GM18858 (cell line): ENCODE measurements at regions not wholly inside any gene's neighbourhood (a gene's known extent, or its start where the extent isn't known, plus 50 kb on each side); places are given as distances from the start of the nearest gene placed in this dataset.
A peak's percentile ranks its signal among the peaks of the same experiment; 100 is the strongest.

Experiments used
- ATAC-seq: cut with Tn5 transposase; IDR thresholded peaks from one replicate; pipeline ENCODE4 v1.9.1; 2021; ENCODE audit not compliant: unreplicated experiment

DNA sequence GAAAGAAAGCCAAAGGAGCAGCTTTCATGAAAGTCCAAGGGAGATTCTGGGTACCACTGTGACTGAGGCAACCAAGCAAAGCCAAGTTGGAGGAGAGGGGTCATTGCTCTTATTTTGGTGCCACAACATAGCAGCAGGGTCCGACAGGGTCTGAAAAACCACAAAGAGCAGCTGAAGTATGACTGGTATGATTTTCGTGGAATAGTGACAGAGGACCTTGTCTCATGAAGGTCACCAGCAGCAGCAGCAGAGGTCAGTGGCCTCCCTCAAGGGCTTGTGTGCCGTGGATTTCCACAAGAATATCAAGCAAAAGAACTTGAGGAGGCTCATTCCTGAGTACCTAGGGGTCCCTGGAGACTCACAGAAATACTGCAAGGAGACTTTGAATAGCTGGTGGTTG is 160.9 kb upstream of the SYT6 start:
- ATAC-seq: no peak

DNA sequence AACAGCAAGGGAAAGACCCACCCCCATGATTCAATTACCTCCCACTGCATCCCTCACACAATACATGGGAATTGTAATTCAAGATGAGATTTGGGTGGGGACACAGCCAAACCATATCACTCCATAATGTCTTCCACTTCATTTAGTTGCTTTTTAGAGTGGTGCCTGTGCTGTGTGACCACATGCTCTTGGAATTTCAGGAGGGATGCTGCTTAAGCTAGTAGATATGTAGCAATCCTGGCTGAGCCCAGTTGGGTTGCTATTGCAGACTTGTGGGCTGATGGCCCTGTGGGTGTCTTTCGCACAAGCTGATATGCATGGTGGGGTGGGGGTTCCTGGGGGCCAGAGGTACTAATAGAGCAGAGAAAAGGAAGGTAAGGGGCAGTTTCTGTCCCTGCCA is 160.4 kb upstream of the SYT6 start:
- no peak for ATAC-seq

DNA sequence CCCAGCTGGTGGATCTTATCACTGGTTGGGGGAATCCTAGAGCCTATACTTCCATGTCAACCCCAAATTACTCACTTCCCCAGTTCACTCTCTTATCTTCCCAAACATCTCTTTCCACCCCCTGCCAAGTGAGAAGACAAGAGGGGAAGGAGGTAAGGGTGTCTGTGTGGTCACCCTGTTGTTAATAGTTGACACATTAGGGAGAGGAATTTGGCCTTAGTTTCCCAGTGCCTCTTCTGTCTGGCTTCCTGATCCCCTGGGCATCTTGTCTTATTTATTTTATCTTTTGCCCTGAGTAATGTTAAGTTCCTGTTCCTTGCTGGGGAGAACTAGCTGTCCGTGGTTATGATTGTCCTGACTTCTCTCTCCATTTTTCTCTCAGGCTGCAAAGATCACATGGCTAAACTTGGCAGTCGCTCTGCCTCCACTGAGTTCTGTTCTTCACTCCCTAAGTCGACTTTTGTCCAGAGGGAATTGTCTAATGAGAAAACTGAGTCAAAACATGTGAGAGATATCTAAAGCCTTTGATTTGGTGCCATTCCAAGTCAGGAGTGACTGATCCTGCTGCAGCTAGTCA is 157.1 kb upstream of the SYT6 start:
- no peak for ATAC-seq

DNA sequence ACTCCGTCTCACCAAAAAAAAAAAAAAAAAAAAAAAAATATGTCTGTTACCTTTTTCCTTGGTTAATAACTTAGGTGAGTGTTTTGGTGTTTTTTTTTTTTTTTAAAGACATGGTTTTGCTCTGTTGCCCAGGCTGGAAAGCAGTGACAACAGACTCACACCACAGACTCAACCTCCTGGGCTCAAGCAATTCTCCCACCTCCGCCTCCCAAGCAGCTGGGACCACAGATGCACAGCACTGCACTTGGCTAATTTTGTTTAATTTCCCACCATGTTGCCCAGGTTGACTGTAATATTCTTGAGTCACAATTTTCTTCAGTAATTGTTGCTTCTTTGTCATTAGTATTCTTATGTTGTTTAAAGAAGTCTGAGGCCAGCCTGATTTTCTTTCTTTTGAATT is 149.2 kb upstream of the SYT6 start:
- ATAC-seq: no peak

DNA sequence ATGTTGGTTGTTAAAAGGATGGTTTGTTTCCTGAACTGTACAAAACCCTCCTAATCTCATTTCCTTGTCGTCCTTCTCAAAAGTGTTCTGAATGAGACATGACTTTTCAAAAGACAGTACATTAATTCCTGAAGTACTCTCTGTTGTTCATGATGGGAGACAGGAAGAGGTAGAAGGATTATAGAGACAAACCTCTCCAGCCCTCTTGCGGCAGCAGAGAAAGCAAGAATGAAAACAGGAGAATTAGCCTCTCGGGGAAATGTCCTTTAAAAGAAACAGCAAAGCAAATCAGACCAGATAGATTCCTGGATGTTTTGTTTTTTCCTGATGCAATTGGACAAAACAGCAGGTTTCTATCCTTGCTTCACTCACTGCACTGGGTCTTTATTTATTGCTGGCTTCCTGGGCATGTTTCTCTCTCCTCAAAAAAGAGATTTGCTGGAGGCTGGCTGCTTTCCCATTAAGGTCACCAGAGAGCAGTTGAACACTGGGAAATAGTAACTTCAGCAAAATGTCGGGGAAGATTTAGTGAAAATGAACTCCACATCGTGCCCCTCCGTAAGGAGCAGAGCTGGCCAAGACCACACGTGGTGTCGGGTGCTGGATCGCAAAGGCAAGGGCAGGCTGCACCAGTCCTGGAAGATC is 145.8 kb upstream of the SYT6 start:
- ATAC-seq: no peak

DNA sequence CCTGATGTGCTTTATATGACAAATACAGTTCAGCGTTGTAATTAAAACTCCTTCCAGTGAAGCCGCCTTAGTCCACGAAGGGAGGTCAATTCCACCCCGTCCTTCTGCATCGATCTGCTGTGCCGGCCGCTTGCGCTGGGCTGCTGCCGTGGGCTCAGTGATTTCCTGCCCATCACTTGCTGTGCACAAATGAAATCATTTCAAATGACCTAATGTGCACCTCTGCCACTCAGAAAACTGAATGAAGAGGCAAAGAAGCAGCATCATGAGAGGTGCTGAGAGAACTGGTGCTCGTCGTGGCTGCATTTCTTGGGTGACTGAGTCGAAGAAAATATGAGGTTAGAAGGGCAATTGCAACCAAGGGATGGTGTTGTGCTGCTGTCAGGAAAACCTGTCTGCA is 144.3 kb upstream of the SYT6 start:
- ATAC-seq: no peak

DNA sequence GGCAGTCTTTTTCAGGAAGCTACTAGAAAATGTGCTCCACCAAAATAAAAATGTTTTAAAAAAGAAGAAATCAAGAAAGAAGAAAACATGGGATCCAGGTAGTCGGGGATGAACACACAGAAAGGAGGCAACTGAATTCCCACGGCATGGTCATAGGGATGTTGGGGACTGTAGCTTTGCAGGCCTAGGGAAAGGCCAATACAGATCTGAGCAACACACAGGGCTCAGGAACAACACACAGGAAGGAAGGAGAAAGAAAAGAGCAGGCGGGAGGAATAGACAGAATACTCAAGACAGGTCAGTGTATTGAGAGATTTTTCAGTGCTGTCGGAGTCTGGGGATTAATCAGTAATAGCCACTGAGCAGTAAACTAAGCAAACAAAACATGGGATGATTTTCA is 142.7 kb upstream of the SYT6 start:
- ATAC-seq: no peak

DNA sequence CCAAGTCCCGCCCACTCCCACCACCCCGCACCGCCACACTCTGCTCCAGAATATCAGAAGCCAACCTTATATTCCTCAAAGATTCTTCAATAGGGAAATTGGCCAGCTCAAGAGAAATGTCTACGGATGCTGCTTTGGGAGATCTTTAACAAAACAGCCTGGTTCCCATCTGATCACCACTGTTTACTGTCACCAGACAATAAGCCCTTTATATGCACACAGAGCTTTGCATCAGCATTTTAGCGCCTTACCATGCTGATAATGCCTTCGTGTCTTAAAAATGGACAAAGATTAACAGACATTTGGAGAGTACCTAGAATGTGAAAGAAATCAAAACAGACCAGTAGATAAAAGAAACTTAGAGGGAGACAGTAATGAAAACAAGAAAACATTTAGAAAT is 141.7 kb upstream of the SYT6 start:
- no peak for ATAC-seq

DNA sequence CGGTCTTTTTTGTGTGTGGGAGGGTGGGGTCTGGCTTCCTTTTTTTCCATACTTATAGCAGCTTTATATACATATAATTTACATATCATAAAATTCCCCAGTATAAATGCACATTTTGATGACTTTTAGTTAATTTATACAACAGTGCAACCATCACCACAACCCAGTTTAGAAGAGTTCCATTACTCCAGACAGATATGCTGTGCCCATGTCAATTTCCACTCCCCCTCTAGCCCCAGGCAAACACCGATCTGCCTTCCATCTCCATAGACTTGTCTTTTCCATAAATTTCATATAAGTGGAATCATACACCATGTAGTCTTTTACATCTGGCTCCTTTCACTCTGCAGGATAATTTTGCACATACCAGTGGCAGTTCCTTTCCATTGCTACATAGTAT is 139.2 kb upstream of the SYT6 start:
- ATAC-seq: no peak

DNA sequence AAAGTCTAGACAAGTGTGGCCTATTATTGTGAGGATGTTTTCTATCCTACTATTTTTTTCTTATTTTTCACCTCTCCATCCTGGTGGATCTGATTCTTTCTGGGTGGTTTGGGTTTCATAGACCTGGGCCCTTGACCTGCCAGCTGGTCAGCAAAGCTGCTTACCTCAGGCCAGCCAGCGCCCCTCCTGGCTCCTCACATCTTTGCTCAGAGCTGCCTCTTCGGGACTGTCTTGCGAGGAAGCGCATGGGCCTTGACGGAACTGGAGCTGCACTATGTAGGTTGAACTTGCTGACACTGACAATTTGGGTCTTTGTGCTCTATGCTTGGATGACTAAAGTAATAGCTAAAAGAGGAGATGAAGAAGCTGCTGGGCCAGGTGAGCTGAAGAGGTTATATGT is 138.5 kb upstream of the SYT6 start:
- no peak for ATAC-seq

DNA sequence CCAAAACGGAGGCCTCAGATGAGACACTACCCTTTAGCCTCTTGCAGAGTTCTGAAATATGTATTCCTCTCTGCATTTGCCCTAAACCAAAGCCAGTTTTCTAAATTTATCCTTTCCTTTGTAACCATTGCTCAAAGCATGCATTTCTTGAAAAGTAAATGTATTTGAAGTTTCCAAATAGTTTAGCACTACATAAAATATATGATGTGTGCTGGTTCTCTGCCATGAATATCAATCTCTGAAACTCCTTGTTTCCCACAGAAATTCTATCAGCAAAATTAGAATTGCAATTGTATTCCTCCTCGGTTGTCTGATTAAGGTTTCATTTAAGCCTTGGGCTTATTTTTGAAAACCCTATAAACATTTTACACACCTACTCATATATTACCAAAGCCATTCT is 137.1 kb upstream of the SYT6 start:
- no peak for ATAC-seq

DNA sequence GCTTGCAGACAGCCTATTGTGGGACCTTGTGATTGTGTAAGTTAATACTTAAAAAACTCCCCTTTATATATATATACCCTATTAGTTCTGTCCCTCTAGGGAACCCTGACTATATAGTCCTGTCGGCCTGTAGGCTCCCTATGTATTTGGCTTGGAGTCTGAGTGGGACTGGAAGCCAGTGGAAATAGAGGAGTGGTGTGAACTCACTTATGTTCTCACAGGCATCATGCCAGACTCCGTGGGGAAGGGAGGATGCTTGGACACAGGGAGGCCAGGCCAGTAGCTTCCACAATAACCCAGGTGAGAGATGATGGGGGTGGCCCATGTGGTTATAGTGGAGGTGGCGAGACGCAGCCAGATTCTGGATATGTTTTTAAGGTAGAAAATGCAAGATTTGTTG is 136.7 kb upstream of the SYT6 start:
- ATAC-seq: no peak

DNA sequence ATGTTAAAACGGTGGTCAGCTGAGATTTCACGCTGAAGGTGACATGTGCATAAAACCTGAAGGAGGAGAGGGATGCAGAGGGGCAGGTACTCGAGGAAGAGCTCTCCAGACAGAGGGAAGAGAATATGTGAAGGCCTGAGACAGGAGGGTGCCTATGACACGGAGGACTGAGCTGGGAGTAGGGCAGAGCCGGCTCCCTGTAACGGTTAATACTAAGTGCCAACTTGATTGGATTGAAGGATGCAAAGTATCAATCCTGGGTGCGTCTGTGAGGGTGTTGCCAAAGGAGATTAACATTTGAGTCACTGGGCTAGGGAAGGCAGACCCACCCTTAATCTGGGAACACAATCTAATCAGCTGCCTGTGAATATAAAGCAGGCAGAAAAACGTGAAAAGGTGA is 136.2 kb upstream of the SYT6 start:
- no peak for ATAC-seq

DNA sequence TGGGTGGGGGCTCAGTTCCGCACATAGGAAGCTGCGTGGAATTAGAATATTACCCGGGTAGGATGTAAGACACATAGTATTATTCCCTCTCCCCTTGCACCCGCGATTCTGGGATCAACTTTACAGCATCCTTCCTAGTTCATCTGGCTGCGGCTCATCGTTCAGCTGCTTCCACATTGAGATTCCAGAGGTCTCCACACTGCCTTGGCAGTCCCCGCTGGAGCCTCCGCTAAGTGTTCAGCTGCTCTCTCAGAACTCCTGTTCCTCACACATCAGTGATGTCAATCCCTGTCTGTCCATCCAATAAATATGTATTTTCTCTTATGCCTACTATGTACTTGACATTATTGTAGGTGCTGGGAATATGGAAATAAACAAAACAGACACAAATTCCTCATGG is 135.6 kb upstream of the SYT6 start:
- ATAC-seq: no peak

DNA sequence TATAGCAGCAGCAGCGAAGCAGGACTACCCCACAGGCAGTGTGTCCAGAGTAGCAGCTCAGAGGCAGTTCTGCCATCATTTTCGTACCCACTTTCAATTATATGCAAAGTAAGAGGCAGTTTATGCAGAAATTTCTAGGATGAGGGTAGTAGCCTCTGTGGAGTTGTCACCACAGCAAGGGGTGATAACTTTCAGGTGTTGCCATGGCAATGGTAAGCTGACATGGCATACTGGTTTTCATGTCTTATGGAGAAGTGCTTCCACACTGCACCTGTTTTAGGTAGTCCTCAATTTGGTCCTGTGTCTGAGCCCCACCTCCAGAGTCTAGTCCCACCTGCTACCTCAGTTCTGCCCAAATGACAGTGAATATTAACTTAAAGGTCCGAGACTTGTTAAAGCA is 133.3 kb upstream of the SYT6 start:
- ATAC-seq: no peak

DNA sequence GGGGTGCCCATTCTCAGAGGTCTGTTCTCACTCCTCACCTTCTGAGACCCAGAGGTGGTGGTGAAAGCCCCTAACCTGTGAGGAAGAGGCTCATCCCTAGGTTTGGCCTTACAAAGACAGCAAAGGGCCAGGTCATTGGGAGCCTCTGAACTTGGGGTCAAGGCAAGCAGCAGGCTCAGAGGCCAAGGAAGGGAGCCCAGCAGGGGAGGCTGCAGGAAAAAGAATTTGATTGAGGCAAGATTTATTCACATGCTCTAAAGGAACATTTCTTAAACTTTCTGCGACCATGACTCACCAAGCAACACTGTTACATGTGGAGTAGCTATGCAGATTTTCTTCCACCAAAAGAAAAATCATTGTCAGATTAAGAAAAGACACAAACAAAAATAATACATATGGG is 132.5 kb upstream of the SYT6 start:
- no peak for ATAC-seq

DNA sequence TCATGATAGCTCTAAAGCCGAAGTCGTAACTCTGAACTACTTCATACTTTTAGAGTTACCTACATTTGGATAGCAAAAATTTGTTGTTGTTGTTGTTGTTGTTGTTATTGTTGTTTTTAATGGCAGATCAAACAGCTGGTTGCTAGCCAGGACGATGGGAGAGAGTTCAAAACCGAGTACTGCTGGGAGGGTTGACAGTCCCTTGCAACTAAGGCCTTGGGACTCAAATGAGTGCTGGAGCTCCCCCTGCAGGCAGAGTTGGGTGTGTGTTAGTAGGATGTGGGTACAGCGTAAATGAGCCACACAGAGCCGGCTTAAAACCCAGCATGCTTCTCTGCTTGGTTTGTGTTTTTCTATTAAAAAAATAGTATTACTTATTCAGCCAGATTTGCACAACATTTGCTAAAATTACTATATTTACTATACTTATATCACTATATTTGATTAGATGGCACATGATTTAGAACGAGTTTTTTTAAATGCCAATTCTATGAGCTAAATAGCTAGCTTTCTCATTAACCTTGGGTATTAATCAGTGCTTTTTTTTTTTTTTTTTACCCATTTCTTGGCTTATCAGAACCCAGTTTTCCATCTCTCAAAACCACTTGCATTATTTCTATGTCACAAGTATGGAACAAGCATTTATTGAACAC is 129.2 kb upstream of the SYT6 start:
- ATAC-seq: peak; percentile 69

DNA sequence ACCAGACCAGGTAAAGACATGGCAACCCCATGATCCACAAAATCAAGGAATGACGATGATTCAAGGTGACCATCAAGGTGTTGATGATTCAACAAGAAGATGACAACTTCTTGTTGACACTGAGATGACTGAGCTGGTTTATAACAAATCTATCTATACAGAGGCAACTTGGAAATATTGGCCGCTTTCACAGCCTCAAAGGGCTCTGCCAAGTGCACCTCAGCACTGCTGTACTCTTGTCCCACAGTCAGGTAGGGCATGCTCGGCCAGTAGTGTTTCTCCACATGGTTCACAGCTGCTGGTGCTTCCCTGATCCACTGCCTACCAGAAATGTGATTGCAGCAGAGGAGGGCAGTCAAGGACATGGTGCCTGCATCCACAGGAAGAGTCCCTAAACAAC is 125.2 kb upstream of the SYT6 start:
- ATAC-seq: no peak

DNA sequence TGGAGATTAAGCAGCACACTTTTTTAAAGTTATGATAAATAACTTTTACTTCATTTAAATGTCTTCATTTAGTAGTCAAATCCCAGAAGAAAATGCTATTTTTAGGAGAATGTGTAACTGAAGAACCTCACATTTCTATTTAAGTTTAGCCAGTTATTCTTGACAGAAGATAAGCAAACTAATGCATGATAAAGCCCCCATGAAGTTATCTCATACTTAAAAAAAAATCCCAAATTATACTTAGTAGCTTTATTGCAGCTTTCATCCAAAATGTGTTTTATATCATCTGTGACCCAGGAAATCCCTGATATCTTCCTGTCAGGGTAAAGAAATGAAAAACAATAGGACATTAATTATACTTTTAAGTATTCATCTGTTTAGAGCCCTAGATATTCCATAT is 124.8 kb upstream of the SYT6 start:
- no peak for ATAC-seq

DNA sequence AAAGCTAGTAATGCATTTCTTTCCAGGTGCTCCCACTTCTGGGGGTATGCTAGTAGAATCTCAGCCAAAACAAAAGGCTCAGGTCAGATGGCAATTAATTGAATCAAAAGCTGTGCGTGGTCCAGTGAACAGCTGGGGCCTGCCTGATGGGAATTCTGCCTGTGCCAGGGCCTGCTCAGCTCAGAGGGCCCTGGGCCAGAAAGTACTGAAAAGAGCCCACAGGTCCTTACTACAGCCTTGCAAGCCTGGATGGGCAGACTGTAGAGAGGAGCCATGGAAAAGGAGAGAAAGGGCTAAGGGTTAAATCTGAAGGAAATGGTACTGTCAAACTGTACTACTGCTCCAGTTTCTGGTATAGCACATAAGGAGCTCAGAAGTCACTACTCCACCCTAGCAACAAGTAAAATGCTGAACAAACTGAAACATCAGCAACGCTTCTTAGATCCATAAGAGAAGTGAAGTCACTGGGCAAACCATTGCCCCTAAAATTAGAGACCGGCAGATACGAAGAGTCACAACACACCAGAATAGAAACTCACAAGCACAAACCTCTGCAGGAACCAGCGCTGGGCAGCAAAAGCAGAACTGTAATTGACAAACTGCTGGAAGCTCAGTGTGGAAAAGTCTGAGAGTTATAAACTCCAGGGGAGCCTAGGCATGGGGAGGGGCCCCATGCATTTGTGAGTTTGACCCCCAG is 121.1 kb upstream of the SYT6 start:
- no peak for ATAC-seq

DNA sequence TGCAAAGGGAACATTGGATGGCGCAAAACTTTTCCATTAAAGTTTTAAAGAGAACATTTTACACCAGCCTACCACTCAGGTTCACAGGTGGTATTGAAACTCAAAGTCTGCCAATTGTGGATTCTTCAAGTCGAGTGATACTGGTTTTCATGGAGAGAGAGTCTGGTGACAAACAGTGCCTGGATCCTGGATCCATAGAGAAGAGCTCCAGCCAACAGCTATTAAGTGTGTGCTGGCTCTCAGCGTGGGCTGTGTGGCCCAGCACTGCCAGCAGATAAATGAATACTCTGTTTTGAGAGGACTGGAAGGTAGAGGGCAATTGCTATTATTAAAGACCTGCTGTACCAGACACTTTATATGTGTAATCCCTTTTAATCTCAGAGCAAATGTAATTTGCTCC is 118.9 kb upstream of the SYT6 start:
- no peak for ATAC-seq

DNA sequence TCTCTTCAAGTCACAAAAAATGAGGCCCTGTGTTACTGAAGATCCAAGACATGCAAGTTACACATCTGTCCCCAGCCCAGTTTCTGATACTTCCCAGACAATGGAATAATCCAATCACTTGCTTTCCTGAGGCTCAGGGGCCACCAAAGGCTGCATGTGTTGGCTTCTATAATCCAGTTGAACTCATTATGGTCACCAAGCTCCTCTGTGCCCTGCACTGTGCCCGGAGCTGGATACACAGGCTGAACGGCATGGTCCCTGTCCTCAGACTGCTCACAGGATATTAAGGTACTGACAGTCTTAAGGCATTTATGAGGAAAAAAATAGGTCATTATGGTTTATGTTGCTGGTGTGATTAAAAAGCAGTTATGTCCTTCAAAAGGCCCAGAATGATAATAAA is 117.0 kb upstream of the SYT6 start:
- no peak for ATAC-seq
